K562 (cell line): ENCODE measurements at regions not wholly inside any gene's neighbourhood (a gene's known extent, or its start where the extent isn't known, plus 50 kb on each side); places are given as distances from the start of the nearest gene placed in this dataset.

ENCODE experiments used
- CBX5 ChIP-seq: IDR thresholded peaks from 2 replicates; pipeline ENCODE4 v1.6.1; 2014; ENCODE audit warnings: low read depth, borderline replicate concordance
- MYC ChIP-seq, 2 experiments: fragments of 250-450 bp in 1 of 2; sonication (Bioruptor Pico) in 1 of 2; IDR thresholded peaks; 2 replicates each; pipeline versions ENCODE4 v1.5.1 to v1.6.1; 2012 to 2021; ENCODE audit warnings: low read depth in 2 of 2, borderline replicate concordance in 1 of 2, improper control_type of control experiment in 1 of 2, low read length in 1 of 2, mild to moderate bottlenecking in 1 of 2, moderate library complexity in 1 of 2
- NFIC ChIP-seq: fragments of 450-650 bp; IDR thresholded peaks from 2 replicates; pipeline ENCODE4 v1.6.1; 2017; ENCODE audit warnings: mild to moderate bottlenecking, inconsistent platforms
- NKRF ChIP-seq: fragments of 450-650 bp; IDR thresholded peaks from 2 replicates; pipeline ENCODE4 v1.6.1; 2016; ENCODE audit warnings: borderline replicate concordance
- NONO ChIP-seq, 2 experiments: fragments of 200-400 bp in 1 of 2; fragments of 450-650 bp in 1 of 2; formaldehyde crosslinking in 1 of 2; IDR thresholded peaks; 2 replicates each; pipeline ENCODE4 v1.6.1; 2017; ENCODE audit warnings: low read depth in 2 of 2, mild to moderate bottlenecking in 2 of 2, moderate library complexity in 2 of 2, low read length in 1 of 2
- PPARD ChIP-seq: fragments of 250-450 bp; sonication (Bioruptor Pico); IDR thresholded peaks from 2 replicates; pipeline ENCODE4 v1.8.0; 2022; ENCODE audit warnings: inconsistent platforms, mild to moderate bottlenecking, moderate library complexity
- SUPT5H ChIP-seq: fragments of 450-650 bp; IDR thresholded peaks from 2 replicates; pipeline ENCODE4 v1.6.1; 2016
- ZFX ChIP-seq: sonication (generic); formaldehyde crosslinking; IDR thresholded peaks from 2 replicates; pipeline ENCODE4 v1.8.0; 2022; ENCODE audit warnings: mild to moderate bottlenecking, missing genetic modification reagents, moderate library complexity
- ZNF445 ChIP-seq: fragments of 250-450 bp; sonication (Bioruptor Pico); IDR thresholded peaks from 2 replicates; pipeline ENCODE4 v1.4.0; 2020; ENCODE audit warnings: low read depth, mild to moderate bottlenecking, moderate library complexity
- ZNF644 ChIP-seq: fragments of 200-800 bp; sonication (Bioruptor generic); IDR thresholded peaks from 2 replicates; pipeline ENCODE4 v1.6.1; 2016; ENCODE audit warnings: low read depth, missing genetic modification characterization, missing compliant biosample characterization
- TF ChIP-seq, protein P1 (sequence below), 2 experiments: fragments of 200-800 bp in 1 of 2; sonication (Bioruptor generic) in 1 of 2; sonication (generic) in 1 of 2; formaldehyde crosslinking in 1 of 2; IDR thresholded peaks in 1 of 2; conservative IDR thresholded peaks in 1 of 2; 2 replicates each; pipeline versions ENCODE4 v1.5.0 to v1.6.1; 2016 to 2020; ENCODE audit warnings: missing compliant biosample characterization in 1 of 2, missing genetic modification characterization in 1 of 2, missing genetic modification reagents in 1 of 2
- TF ChIP-seq, protein P2 (sequence below): sonication (generic); formaldehyde crosslinking; IDR thresholded peaks from 2 replicates; pipeline ENCODE4 v1.8.1; 2023; ENCODE audit warnings: mild to moderate bottlenecking, missing genetic modification reagents

DNA sequence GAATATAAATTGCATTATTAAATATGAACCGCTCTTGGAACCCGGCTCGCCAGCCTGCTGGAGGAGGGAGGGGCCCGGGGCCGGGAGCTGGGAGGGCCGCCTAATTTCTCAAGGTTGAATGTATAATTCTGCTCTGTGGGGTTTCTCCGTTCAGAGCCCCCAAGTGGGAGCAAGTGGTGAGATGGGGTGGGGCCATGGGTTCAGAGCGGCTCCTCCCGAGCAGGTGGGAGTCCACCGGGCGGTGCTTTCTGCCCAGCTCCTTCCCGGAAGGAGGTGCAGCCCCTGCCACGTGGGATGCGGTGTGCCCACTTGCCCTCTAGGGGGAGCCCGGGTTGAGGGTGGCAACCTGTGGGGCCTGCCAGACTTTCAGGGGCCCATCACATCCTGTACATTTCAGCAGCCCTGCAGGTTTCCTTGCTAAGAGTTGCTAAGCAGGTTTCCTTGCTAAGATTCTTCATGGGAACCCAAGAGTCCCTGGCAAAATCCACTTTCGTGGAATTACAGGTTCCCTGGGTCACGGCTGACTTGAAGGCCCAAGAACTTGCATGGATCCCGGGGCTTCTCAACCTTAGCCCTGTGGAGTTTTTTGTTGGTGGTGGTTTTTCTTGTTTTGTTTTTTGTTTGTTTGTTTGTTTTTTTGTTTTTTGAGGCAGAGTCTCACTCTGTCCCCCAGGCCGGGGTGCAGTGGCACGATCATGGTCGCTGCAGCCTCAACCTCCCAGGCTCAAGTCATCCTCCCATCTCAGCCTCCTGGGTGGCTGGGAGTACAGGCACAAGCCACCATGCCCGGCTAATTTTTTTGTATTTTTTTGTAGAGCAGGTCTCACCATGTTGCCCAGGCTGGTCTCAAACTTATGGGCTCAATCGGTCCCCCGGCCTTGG, 196.7 kb upstream of the GSE1 start (continued):
- TF ChIP-seq PPARD (CRISPR knock-in tag) = no peak
- peak; percentile 68; the same call in 1 of the 2 replicates for TF ChIP-seq ZNF644 (tag)
- peak; percentile 29; the same call in 1 of the 2 replicates for TF ChIP-seq CBX5
- 0 out of 2 replicates have a peak, but pooled peaks have one; percentile 20 for TF ChIP-seq NFIC
- TF ChIP-seq, protein P1, sequence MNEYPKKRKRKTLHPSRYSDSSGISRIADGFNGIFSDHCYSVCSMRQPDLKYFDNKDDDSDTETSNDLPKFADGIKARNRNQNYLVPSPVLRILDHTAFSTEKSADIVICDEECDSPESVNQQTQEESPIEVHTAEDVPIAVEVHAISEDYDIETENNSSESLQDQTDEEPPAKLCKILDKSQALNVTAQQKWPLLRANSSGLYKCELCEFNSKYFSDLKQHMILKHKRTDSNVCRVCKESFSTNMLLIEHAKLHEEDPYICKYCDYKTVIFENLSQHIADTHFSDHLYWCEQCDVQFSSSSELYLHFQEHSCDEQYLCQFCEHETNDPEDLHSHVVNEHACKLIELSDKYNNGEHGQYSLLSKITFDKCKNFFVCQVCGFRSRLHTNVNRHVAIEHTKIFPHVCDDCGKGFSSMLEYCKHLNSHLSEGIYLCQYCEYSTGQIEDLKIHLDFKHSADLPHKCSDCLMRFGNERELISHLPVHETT (CRISPR knock-in tag; conservative IDR thresholded peaks at IDR 0.05 in 1 of 2, IDR thresholded peaks at IDR 0.05 in 1 of 2) = 0 out of 4 replicates have a peak, but pooled peaks of 1 of the 2 experiments have one; percentile 40
- TF ChIP-seq ZNF445 (CRISPR knock-in tag) = no peak
- peak; percentile 32; the same call in 1 of the 2 replicates for TF ChIP-seq NKRF
- peak; percentile 60 for TF ChIP-seq ZFX (CRISPR knock-in tag)
- TF ChIP-seq, protein P2, sequence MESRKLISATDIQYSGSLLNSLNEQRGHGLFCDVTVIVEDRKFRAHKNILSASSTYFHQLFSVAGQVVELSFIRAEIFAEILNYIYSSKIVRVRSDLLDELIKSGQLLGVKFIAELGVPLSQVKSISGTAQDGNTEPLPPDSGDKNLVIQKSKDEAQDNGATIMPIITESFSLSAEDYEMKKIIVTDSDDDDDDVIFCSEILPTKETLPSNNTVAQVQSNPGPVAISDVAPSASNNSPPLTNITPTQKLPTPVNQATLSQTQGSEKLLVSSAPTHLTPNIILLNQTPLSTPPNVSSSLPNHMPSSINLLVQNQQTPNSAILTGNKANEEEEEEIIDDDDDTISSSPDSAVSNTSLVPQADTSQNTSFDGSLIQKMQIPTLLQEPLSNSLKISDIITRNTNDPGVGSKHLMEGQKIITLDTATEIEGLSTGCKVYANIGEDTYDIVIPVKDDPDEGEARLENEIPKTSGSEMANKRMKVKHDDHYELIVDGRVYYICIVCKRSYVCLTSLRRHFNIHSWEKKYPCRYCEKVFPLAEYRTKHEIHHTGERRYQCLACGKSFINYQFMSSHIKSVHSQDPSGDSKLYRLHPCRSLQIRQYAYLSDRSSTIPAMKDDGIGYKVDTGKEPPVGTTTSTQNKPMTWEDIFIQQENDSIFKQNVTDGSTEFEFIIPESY (CRISPR knock-in tag) = peak; percentile 42; the same call in 1 of the 2 replicates
- no peak; a peak in 1 of 4 replicates for TF ChIP-seq NONO (IDR thresholded peaks at IDR 0.05; ENCODE audit: low read depth in 2 of 2, low read length in 1 of 2)
- TF ChIP-seq MYC (IDR thresholded peaks at IDR 0.05; ENCODE audit: low read depth, low read length) = peak; percentile 100
- TF ChIP-seq MYC (CRISPR knock-in tag; IDR thresholded peaks at IDR 0.05; ENCODE audit: borderline replicate concordance, low read depth) = peak; percentile 93
- no peak for TF ChIP-seq SUPT5H
